Endodermal cell (in vitro differentiated cells): ENCODE measurements at regions not wholly inside any gene's neighbourhood (a gene's known extent, or its start where the extent isn't known, plus 50 kb on each side); places are given as distances from the start of the nearest gene placed in this dataset.

Source experiments
- DNase-seq: peaks from one replicate; pipeline ENCODE4 v3.0.0-alpha.2; 2017
- H3K27ac ChIP-seq: 2 replicates; pipeline ENCODE4 v1.5.1; 2013; ENCODE audit warnings: mild to moderate bottlenecking, low read depth, low read length, moderate library complexity
- H3K27me3 ChIP-seq: 2 replicates; pipeline ENCODE4 v1.6.1; 2013; ENCODE audit warnings: mild to moderate bottlenecking, low read length, moderate library complexity; ENCODE audit not compliant: insufficient read depth, control insufficient read depth, poor library complexity, severe bottlenecking
- H3K36me3 ChIP-seq: 2 replicates; pipeline ENCODE4 v1.7.0; 2013; ENCODE audit warnings: mild to moderate bottlenecking, low read length, moderate library complexity; ENCODE audit not compliant: control insufficient read depth, insufficient read depth
- H3K4me1 ChIP-seq: one replicate; pipeline ENCODE4 v1.7.0; 2013; ENCODE audit warnings: low read length; ENCODE audit not compliant: control insufficient read depth, insufficient read depth
- H3K4me3 ChIP-seq: 2 replicates; pipeline ENCODE4 v1.5.1; 2013; ENCODE audit warnings: mild to moderate bottlenecking, low read length, moderate library complexity
- H3K9ac ChIP-seq: 2 replicates; pipeline ENCODE4 v1.6.1; 2013; ENCODE audit warnings: mild to moderate bottlenecking, low read length, moderate library complexity; ENCODE audit not compliant: poor library complexity, severe bottlenecking; ENCODE audit errors: extremely low read depth
- H3K9me3 ChIP-seq: 2 replicates; pipeline ENCODE4 v1.6.1; 2013; ENCODE audit warnings: mild to moderate bottlenecking, low read length, moderate library complexity; ENCODE audit not compliant: control insufficient read depth
- H3K27ac Mint-ChIP-seq: 2 replicates; pipeline ENCODE4 v1.8.0; 2020; ENCODE audit warnings: mixed read lengths
- H3K27me3 Mint-ChIP-seq: 2 replicates; pipeline ENCODE4 v1.8.0; 2021; ENCODE audit warnings: mild to moderate bottlenecking, mixed read lengths; ENCODE audit not compliant: insufficient read depth
- H3K36me3 Mint-ChIP-seq: 2 replicates; pipeline ENCODE4 v1.8.0; 2020; ENCODE audit warnings: low read depth, mixed read lengths
- H3K4me1 Mint-ChIP-seq: 2 replicates; pipeline ENCODE4 v1.8.0; 2020; ENCODE audit warnings: mixed read lengths
- H3K4me3 Mint-ChIP-seq: 2 replicates; pipeline ENCODE4 v1.8.0; 2020; ENCODE audit warnings: mild to moderate bottlenecking, moderate library complexity, mixed read lengths
- H3K9me3 Mint-ChIP-seq: 2 replicates; pipeline ENCODE4 v1.8.0; 2020; ENCODE audit warnings: mild to moderate bottlenecking, mixed read lengths
- WGBS, 2 experiments: methylation state at CpG; one replicate each; pipeline versions ENCODE4 v1.1.5 to v1.1.7; 2013; ENCODE audit warnings: missing lambda C conversion rate in 2 of 2, mixed read lengths in 1 of 2; ENCODE audit not compliant: insufficient coverage in 1 of 2, insufficient read length in 1 of 2; 5-methylcytosine and 5-hydroxymethylcytosine counted together
- TF ChIP-seq, protein P1 (sequence below): fragments of 200-600 bp; sonication (generic); conservative IDR thresholded peaks from 2 replicates; pipeline ENCODE4 v1.5.0; 2021; ENCODE audit warnings: antibody characterized with exemption, mild to moderate bottlenecking

GRCh38 chr12:111029732-111030131 is 109.4 kb upstream of the MYL2 start:
- H3K4me1 ChIP-seq, result peaks cover 4% of the 10 kb centered on the region
- no peak overlapping the region for H3K27ac ChIP-seq
- TF ChIP-seq, protein P1, sequence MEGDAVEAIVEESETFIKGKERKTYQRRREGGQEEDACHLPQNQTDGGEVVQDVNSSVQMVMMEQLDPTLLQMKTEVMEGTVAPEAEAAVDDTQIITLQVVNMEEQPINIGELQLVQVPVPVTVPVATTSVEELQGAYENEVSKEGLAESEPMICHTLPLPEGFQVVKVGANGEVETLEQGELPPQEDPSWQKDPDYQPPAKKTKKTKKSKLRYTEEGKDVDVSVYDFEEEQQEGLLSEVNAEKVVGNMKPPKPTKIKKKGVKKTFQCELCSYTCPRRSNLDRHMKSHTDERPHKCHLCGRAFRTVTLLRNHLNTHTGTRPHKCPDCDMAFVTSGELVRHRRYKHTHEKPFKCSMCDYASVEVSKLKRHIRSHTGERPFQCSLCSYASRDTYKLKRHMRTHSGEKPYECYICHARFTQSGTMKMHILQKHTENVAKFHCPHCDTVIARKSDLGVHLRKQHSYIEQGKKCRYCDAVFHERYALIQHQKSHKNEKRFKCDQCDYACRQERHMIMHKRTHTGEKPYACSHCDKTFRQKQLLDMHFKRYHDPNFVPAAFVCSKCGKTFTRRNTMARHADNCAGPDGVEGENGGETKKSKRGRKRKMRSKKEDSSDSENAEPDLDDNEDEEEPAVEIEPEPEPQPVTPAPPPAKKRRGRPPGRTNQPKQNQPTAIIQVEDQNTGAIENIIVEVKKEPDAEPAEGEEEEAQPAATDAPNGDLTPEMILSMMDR, result no peak
- Mint-ChIP-seq H3K4me1 (peaks cover 15% of the 10 kb centered on the region), H3K4me3 (no peak overlapping the region), H3K9me3 (peaks cover 2% of the 10 kb centered on the region), H3K27me3 (peaks cover 33% of the 10 kb centered on the region), H3K36me3 (no peaks in the 10 kb centered on the region), H3K27ac (no peak overlapping the region)
- no peaks in the 10 kb centered on the region for H3K36me3 ChIP-seq
- 60 to 65% methylated on average over 2 to 5 of the region's 5 CpGs for WGBS, 2 experiments
- DNase-seq, result no peak
- no peaks in the 10 kb centered on the region for H3K9me3 ChIP-seq
- H3K27me3 ChIP-seq, result peaks cover 8% of the 10 kb centered on the region
- no peak overlapping the region for H3K9ac ChIP-seq
- H3K4me3 ChIP-seq, result no peak overlapping the region

DNA sequence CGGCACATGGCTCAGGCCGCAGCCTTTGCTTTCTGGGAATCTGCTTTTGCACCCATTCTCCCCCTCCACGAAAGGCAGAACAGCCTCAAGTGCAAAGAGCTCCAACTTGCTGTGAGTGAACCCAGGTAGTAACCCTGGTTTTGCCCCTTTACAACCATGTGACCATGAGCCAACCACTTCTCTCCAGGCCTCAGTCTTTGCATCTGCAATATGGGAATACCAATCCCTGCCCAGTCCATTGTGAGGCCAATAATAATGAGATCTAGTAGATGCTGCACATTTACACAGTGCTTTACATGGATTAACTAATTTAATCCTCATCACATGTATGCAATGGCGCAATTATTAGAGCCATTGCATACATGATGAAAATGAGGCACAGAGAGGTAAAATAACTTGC is 108.9 kb upstream of the MYL2 start:
- Histone ChIP-seq H3K4me1 (peaks cover 4% of the 10 kb centered on the region), H3K4me3 (no peak overlapping the region), H3K36me3 (no peaks in the 10 kb centered on the region), H3K27me3 (peaks cover 8% of the 10 kb centered on the region), H3K9ac (no peak overlapping the region), H3K9me3 (no peaks in the 10 kb centered on the region), H3K27ac (no peak overlapping the region)
- peaks cover 15% of the 10 kb centered on the region for H3K4me1 Mint-ChIP-seq
- H3K27me3 Mint-ChIP-seq, result peaks cover 35% of the 10 kb centered on the region
- no peak overlapping the region for H3K4me3 Mint-ChIP-seq
- no peak for DNase-seq
- WGBS, 2 experiments, result 95 to 97% methylated on average over 4 of the region's 4 CpGs
- TF ChIP-seq, protein P1, result no peak
- no peak overlapping the region for H3K27ac Mint-ChIP-seq
- H3K36me3 Mint-ChIP-seq, result no peaks in the 10 kb centered on the region
- H3K9me3 Mint-ChIP-seq, result peaks cover 2% of the 10 kb centered on the region

GRCh38 chr12:111028830-111029229 is 108.5 kb upstream of the MYL2 start:
- H3K27ac Mint-ChIP-seq, result no peak overlapping the region
- H3K9ac ChIP-seq, result no peak overlapping the region
- H3K36me3 Mint-ChIP-seq, result no peaks in the 10 kb centered on the region
- peaks cover 36% of the 10 kb centered on the region for H3K27me3 Mint-ChIP-seq
- H3K27me3 ChIP-seq, result peaks cover 8% of the 10 kb centered on the region
- peaks cover 2% of the 10 kb centered on the region for H3K9me3 Mint-ChIP-seq
- no peak for DNase-seq
- H3K4me1 Mint-ChIP-seq, result peaks cover 15% of the 10 kb centered on the region
- H3K27ac ChIP-seq, result no peak overlapping the region
- no peak overlapping the region for H3K4me3 Mint-ChIP-seq
- TF ChIP-seq, protein P1, result no peak
- H3K9me3 ChIP-seq, result no peaks in the 10 kb centered on the region
- H3K4me1 ChIP-seq, result peaks cover 4% of the 10 kb centered on the region
- no peaks in the 10 kb centered on the region for H3K36me3 ChIP-seq
- WGBS, 2 experiments, result 74 to 94% methylated on average over 2 of the region's 2 CpGs
- H3K4me3 ChIP-seq, result no peak overlapping the region
